ENCODE measurements at regions not wholly inside any gene's neighbourhood (a gene's known extent, or its start where the extent isn't known, plus 50 kb on each side); places are given as distances from the start of the nearest gene placed in this dataset.

DNA sequence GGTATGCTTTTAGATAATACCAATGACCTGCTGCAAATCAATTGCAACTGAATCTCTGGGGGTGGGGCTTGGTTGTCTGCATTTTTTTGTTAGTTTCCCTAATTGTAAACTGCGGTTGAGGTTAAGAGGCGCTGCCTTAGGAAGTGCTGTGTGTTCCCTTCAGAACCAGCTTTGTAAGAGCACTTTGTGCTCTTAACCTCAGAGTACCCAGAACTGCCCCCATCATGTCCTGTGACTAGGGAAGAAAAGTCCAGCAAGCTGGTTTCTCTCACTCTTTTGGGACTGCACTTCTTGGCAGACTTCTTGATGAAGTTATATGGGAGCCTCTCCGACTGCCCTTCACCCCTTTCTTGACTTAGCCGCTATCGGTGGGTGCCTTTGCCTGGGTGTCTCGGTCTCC lies 245.5 kb upstream of the CXCR4 start:
- DNase-seq, result no peak

- no peak for DNase-seq
These were observed 244.9 kb upstream of the CXCR4 start for GRCh38 chr2:136362676-136363390.

- DNase-seq, result no peak
These were observed 243.6 kb upstream of the CXCR4 start for GRCh38 chr2:136361521-136361920.

GRCh38 chr2:136360790-136361189 lies 242.8 kb upstream of the CXCR4 start:
- no peak for DNase-seq

- no peak for DNase-seq
These were observed 241.4 kb upstream of the CXCR4 start for GRCh38 chr2:136359121-136359965.

- DNase-seq, result no peak
These were observed 240.6 kb upstream of the CXCR4 start for GRCh38 chr2:136358576-136358975.

DNA sequence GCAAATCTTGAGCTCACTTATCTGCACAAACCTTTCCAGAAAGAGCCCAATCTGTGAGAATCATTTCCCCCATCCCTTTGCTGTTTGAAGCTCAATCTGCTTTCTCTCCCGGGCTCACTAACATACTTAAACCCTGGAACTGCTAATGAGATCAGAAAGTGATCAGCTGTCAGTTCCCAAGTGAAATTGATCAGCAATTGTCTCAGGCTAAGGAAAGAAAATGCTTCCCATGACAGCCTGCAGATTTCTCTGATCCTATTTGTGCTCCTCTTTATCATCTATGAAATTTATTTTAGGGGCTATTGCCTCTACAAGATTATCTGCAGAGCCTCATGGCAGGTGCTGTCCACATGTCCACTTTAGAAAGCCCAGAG lies 239.0 kb upstream of the CXCR4 start:
- no peak for DNase-seq

GRCh38 chr2:136356125-136357006 lies 238.4 kb upstream of the CXCR4 start:
- no peak for DNase-seq

- no peak for DNase-seq
These were observed 233.7 kb upstream of the CXCR4 start for GRCh38 chr2:136351684-136352083.

GRCh38 chr2:136347981-136348380 lies 230.0 kb upstream of the CXCR4 start:
- DNase-seq, result no peak

DNA sequence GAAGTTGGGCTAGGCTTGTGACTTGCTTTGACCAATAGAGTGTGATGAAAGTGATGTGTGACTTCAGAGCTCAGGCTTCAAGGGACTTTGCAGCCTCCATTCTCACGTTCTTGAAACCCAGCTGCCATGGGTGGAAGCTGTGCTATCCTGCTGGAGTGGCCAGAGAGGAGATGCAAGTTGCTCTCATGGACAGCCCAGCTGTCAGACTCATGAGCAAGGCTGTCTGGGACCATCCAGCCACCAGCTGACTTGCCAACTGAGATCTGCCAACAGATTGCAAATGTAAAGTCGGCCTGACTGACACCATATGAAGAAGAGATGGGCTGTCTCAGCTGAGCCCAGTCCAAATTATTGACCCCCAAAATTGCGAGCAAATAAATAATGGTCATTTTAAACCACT lies 226.4 kb upstream of the CXCR4 start:
- DNase-seq, result no peak

DNA sequence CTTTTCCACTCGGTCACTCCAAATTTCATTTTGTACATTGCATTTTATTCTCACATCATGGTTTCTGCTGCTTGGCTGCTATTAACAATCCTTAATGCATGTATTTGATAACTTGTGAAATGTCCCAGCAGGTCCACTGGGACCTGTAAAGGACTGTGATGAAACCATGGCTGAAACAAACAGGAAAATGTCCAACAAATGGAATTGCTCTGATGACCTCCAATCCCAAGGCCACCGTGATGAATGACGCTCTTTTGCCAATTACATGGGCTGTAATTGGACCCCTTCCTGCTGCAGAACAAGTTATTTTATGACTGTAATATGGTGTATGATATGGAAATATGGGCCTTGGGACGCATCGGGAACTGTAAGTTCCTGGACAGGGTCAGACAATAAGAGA lies 224.2 kb upstream of the CXCR4 start:
- no peak for DNase-seq

DNA sequence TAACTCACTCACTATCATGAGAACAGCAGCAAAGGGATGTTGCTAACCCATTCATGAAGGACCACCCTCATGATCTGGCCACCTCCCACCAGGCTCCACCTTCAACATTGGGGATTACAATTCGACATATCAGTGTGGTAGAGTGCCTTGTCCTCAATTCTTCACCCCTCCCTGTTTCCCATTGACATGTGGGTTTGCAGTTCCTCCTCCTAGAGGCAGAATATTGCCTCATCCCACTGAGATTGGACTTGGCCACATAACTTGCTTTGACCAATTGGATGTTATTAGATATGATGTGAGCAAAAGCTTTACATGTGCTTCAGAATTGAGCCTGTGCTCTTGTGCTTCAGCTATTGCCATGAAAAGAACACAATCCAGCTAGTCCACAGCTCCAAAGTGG lies 217.0 kb upstream of the CXCR4 start:
- DNase-seq, result no peak

DNA sequence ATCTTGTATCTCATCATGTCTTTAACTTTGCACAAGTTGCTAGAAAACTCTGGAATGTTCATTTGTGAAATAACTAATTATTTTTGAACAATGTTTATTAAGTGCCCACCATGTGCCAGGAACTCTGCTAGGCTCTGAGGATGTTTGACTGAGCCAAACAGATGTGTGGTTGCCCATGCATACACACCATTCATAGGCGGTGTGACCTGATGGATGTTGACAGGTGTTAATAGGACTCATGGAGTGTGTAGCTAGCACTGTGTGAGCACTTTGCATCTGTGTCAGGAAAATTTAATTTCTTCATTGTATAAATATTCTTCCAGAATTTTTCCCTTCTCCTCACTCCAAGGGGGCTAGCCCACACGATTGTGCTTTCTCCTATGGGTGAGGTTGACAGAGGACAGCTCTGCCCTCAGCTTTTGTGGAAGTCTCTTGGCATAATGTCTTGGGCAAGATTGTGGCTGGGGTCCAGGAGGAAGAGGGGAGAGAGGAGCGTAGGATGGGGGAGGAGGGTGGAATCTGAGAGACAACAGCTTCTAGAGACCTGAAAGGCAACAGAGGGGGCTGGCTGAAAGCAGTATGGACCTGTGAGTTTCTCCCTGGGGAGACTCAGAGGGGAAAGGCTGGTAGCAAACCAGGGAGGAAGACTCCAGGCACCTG lies 214.6 kb upstream of the CXCR4 start:
- no peak for DNase-seq

DNA sequence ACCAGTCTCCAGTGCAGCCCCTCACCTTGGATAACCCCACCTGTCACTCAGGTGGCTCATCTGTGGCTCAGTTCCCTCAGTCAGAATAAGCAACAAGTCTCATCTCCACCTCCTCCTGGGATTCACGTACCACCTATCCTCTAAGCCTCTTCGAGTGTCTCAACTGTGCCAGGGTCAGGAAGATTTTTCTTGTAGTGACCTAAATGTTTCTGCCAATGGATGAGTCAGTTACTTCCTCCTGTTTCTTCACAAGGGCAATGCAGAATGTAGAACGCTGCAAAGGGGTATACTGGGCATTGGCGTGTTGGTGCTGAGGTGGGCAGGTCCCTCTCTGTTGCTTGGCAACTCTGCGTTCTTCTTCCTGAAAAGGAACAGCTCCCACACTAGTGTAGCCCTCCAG lies 213.3 kb upstream of the CXCR4 start:
- no peak for DNase-seq

GRCh38 chr2:136328207-136328795 lies 210.4 kb upstream of the CXCR4 start:
- no peak for DNase-seq

DNA sequence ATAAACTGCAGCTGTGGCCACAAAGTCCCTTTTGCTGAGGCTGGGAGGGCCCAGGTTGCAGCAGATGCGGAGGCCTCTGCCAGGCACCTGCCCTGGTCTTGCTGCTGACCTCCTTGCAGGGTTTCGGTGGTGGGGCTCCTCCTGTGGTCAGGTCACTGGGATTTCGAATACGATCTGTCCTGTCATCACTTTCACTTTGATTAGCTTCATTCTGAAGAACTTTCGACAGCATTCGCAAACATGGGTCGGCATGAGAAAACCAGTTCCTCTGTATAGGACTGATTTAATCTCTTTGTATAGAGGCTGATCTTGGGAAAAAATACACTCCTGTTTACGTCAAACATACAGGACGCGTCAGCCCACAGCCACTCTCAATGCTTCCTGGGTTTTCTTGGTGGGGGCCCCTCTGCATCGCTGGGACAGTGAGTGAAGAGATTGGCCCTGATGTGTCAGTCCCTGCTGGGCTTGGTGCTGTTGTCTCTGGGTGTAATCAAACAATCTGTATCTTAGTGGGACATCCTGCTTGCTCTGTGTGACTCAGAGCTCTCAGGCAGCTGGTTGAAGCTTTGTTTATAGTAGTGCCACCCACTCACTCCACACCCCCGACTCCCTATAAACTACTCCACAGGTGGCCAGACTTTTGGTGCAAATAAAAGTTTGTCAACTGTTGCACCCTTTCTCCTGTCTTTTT lies 209.4 kb upstream of the CXCR4 start:
- DNase-seq, result peak; percentile 83 to 84

GRCh38 chr2:136325844-136326331 lies 207.9 kb upstream of the CXCR4 start:
- no peak for DNase-seq

DNA sequence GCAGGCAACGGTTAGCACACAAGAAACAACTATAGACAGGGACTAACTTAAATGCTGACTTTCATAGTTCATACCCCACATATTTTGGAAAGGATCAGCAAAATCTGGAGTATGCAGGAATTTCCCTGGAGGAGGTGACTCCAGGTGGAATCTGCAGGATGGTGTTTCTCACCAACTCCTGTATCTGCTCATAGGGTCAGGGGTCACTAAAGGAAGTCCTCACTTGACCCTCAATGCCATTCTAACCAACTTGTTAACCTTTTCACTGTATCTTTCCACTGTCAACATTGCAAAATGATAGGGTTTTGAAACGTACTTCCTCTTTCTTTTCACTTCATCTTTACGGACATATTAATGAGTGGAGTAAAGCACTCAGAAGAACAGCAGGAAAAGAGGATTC lies 207.0 kb upstream of the CXCR4 start:
- no peak for DNase-seq

DNA sequence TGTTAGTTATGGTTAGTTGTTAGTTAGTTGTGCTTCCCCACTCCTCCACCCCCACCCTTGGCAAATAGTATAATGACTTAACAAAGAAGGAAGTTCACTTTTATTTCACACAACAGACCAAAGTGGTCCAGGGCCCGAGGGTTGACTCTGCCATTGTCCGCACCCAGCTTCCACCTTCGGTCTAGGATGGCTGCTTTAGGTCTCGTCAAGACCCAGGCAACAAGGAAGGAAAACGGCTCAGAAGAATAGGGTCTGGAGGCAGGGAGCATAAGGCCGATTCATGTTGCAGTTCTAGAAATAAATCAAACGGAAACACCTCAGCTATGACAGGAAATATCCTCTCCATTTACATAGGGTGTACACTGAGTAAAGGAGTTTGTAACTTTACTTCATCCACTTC lies 206.0 kb upstream of the CXCR4 start:
- DNase-seq, result no peak

DNA sequence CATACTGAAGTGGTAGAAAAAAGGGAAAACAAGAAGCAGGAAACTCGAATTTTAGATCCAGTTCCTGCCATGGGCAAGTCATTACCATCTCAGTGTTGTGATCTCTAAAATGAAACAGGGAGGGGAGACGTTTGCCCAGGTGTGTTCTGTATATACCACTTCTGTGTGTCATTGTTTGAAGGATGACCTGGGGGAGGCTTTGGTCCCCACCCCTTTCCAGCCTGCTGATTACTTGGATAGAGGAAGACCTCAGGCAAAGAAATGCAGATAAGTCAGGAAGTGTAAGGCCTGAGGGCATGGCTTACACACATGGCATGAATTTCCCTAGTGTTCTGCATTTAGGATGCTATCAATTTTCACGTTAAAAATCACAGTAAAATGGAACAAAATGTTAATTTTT lies 205.2 kb upstream of the CXCR4 start:
- DNase-seq, result no peak

DNA sequence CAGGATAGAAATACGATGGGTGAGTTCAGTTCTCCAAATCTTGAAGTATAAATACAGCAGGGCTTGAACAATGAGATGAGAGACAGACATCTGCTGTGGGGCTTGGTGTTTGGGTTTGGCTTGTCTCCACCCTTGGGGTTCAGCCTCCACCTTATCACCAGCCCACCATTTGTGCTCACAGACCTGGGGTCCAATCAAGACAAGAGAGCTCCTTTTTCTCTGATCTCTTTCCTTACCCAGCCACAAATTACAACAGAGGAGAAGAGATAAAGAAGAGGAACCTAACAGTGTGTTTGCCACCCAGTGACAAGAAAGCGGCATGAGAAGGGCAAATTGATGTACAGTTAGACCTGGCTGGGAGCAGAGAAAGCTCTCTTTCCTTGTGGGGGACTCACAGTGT lies 204.5 kb upstream of the CXCR4 start:
- peak in 1 of 2 donors; percentile 18 for DNase-seq

All from CD4-positive, alpha-beta T cell treated with Interleukin-1 beta for 1 hour (primary cell).